Natural killer cell treated with Interleukin-12 subunit alpha and Interleukin-12 subunit beta and Interleukin-15 and Interleukin-18, amount 100 ng/mL, for 72 hours (primary cell): ENCODE measurements at regions not wholly inside any gene's neighbourhood (a gene's known extent, or its start where the extent isn't known, plus 50 kb on each side); places are given as distances from the start of the nearest gene placed in this dataset.
A peak's percentile ranks its signal among the peaks of the same experiment; 100 is the strongest.

Experiments used
- ATAC-seq, 2 donors: fragments of 150-1000 bp; cut with Tn5 transposase in 1 of 2; sonication (Bioruptor Pico), chemical (Tn5 transposase) in 1 of 2; 2 replicates each; pipeline ENCODE4 v1.10.0; 2021
- DNase-seq: peaks from one replicate; pipeline ENCODE4 v3.0.0; 2022; ENCODE audit warnings: low spot score
- H3K27ac Mint-ChIP-seq, 2 donors: 1 replicate in 1 of 2; 2 replicates in 1 of 2; pipeline ENCODE4 v1.8.0; 2022; ENCODE audit warnings: mixed read lengths in 2 of 2, mild to moderate bottlenecking in 1 of 2, moderate library complexity in 1 of 2
- H3K27me3 Mint-ChIP-seq, 2 donors: 1 replicate in 1 of 2; 2 replicates in 1 of 2; pipeline ENCODE4 v1.8.0; 2022; ENCODE audit warnings: mixed read lengths in 2 of 2
- H3K36me3 Mint-ChIP-seq: one replicate; pipeline ENCODE4 v1.8.0; 2022; ENCODE audit warnings: mixed read lengths
- H3K4me1 Mint-ChIP-seq, 2 donors: 1 replicate in 1 of 2; 2 replicates in 1 of 2; pipeline ENCODE4 v1.8.0; 2022; ENCODE audit warnings: low read depth in 2 of 2, mixed read lengths in 2 of 2, mild to moderate bottlenecking in 1 of 2
- H3K4me3 Mint-ChIP-seq: one replicate; pipeline ENCODE4 v1.8.0; 2022; ENCODE audit warnings: mixed read lengths
- H3K9me3 Mint-ChIP-seq: 2 replicates; pipeline ENCODE4 v1.8.0; 2022; ENCODE audit warnings: mixed read lengths

DNA sequence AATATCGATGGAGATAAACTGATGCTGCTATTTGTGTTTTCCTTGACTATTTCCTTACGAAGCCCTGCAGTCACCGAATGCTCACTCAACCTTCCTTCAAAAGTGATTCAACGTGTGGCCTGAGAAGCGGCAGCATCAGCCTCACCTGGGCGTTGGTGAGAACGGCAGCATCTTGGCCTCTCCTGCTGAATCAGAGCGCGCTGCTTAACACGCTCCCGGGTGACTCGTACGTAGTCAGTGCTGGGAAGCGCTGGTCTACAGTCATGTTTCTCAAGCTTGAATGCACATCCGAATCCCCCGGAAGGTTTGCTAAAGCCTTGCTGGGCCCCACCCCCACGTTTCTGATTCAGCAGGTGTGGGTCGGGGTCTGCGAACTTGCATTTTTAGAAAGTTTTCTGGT lies 214.1 kb upstream of the RREB1 start:
- ATAC-seq (no peak), DNase-seq (no peak)
- peaks cover 0 to 2% of the 10 kb centered on the region in 2 donors for H3K4me1 Mint-ChIP-seq

DNA sequence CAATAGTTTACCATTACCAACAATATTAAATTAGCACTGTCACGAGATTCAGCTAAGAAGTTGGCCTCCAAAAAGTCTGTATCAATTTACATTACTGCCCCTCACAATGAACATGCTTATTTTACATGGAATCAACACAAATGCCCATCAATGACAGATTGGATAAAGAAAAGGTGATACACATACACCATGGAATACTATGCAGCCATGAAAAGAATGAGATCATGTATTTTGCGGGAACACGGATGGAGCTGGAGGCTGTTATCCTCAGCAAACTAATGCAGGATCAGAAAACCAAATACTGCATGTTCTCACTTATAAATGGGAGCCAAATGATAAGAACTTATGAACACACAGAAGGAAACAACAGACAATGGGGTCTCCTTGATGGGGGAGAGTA lies 211.8 kb upstream of the RREB1 start:
- peaks cover 9 to 18% of the 10 kb centered on the region in 2 donors for H3K27me3 Mint-ChIP-seq
- peaks cover 0 to 2% of the 10 kb centered on the region in 2 donors for H3K4me1 Mint-ChIP-seq
- ATAC-seq, result no peak
- no peaks in the 10 kb centered on the region for H3K36me3 Mint-ChIP-seq
- H3K27ac Mint-ChIP-seq, result no peak overlapping the region
- no peak overlapping the region for H3K4me3 Mint-ChIP-seq
- H3K9me3 Mint-ChIP-seq, result no peaks in the 10 kb centered on the region
- DNase-seq, result no peak

More for the DNA sequence above, 214.1 kb upstream of the RREB1 start:
- Mint-ChIP-seq H3K36me3 (no peaks in the 10 kb centered on the region), H3K27me3 (peaks cover 4 to 11% of the 10 kb centered on the region in 2 donors), H3K4me3 (no peak overlapping the region), H3K27ac (no peak overlapping the region), H3K9me3 (no peaks in the 10 kb centered on the region)

DNA sequence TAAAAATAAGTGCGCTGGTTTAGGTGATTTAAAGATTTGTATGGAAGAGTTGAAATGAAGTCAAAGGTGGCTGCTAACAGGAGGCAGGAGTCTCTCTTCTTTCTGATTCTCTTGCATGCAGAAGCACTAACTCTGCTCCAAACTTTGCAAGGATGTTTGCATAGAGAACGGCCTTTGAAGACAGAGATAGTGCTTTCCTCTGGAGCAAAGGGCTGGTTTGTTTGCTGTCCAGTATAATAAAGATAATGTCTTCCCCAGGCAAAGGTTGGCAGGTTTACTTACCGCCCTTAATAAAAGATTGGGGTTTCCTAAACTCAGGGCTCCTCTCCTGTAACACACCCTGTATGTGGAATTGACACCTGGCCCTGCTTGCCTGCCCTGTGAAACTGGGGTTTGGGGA lies 210.6 kb upstream of the RREB1 start:
- Mint-ChIP-seq H3K9me3 (no peaks in the 10 kb centered on the region), H3K36me3 (no peaks in the 10 kb centered on the region), H3K27ac (no peak overlapping the region), H3K4me3 (no peak overlapping the region), H3K27me3 (peaks cover 9 to 25% of the 10 kb centered on the region in 2 donors), H3K4me1 (peaks cover 0 to 2% of the 10 kb centered on the region in 2 donors)
- ATAC-seq (no peak), DNase-seq (no peak)

DNA sequence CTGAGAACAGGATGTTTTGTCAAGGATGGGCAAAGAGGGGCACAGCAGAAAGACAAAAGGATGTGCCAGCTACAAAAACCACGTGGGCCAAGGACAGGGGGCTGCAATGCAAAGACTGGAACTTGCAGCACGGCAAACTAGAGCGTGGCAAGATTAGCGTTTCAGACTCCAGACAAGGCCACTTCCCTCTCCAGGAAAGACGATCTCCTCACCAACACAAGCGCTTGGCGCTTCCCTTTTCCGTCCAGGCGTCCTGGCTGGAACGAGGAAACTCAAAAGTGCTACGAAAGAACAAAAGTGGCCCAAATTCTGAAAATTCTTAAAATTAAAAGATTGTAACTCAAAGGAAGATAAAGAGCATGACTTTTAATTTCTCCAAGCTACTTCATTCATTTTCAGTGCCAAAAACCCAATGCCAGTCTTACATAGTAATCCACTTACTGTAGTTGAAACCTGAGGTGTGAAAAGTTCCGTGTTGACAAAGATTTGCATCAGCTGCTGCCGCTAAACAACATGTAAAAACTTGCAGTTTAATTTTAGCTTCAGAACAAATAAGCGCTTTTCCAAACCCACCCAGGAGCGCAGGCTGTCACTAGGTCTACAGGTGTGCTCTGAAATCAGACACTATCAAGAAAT lies 207.1 kb upstream of the RREB1 start:
- H3K36me3 Mint-ChIP-seq, result no peaks in the 10 kb centered on the region
- H3K27ac Mint-ChIP-seq, result no peak overlapping the region
- no peak for DNase-seq
- no peaks in the 10 kb centered on the region for H3K9me3 Mint-ChIP-seq
- H3K4me1 Mint-ChIP-seq, result no peaks in the 10 kb centered on the region
- no peak overlapping the region for H3K4me3 Mint-ChIP-seq
- peaks cover 12 to 36% of the 10 kb centered on the region in 2 donors for H3K27me3 Mint-ChIP-seq
- ATAC-seq, result no peak

DNA sequence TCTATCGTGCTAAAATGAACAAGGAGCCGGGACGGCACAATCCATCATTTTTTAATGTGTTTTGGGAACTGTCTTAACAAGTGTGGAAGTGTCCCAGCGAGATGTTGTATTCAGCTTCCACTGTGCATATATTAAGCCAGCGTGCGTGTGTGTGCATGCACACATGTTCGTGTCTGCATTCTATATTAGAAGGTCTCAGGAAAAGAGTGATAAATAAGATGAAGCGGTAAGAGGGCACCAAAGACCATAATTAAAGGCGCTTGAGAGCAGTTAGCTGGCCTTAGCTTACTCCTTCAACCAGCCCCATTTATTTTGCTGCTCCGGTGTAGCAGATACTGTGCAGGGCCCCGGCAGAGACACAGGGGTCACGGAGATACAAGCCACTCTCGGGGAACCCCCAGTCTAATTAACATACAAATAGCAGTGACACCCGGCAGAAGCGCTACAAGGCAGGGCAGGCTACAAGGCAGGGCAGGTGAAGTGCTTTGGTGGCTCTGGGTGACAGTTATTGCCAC lies 206.5 kb upstream of the RREB1 start:
- no peak overlapping the region for H3K27ac Mint-ChIP-seq
- H3K36me3 Mint-ChIP-seq, result no peaks in the 10 kb centered on the region
- H3K9me3 Mint-ChIP-seq, result no peaks in the 10 kb centered on the region
- DNase-seq, result no peak
- H3K27me3 Mint-ChIP-seq, result peaks cover 12 to 30% of the 10 kb centered on the region in 2 donors
- ATAC-seq, result no peak
- no peaks in the 10 kb centered on the region for H3K4me1 Mint-ChIP-seq
- H3K4me3 Mint-ChIP-seq, result no peak overlapping the region

DNA sequence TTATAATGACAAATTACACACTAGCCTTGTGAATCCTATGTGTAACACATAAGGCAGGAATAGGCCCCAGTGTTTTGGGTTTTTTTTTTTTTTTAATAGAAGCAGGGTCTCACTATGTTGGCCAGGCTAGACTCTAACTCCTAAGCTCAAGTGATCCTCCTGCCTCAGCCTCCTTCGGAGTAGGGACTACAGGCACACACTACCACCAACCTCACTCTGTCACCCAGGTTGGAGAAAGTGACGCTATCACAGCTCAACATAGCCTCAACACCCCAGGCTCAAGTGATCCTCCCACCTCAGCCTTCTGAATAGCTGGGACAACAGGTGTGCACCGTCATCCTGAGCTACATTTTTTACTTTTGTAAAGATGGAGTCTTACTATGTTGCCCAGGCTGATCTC lies 205.8 kb upstream of the RREB1 start:
- DNase-seq, result no peak
- H3K36me3 Mint-ChIP-seq, result no peaks in the 10 kb centered on the region
- no peaks in the 10 kb centered on the region for H3K4me1 Mint-ChIP-seq
- no peak overlapping the region for H3K4me3 Mint-ChIP-seq
- H3K27ac Mint-ChIP-seq, result no peak overlapping the region
- no peak for ATAC-seq
- no peaks in the 10 kb centered on the region for H3K9me3 Mint-ChIP-seq
- peaks cover 12 to 30% of the 10 kb centered on the region in 2 donors for H3K27me3 Mint-ChIP-seq

DNA sequence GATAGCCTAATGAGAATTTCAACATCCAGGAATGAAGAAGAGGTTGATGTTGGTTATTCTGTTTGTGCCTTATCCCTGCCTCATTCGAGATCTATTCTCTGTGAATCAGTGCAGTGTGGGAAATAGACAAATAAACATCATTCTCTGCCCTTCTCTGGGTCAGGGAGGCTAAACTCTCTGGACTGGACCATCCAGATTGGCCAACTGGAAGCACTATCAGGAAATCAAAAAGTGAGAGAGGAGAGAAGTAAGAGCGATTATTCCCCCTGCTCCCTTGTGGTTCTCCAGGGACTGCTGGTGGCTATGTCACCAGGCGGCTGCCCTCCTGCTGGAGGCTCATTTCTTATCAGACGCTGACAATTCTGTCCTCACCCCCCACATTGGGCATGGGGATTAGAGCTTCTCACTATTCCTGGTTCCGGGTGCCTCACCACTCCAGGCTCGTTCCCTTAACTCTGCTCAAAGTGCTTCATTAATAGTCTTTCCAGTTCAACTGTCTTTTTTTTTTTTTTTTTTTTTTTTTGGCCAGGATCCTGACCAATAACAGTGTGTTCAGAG lies 201.7 kb upstream of the RREB1 start:
- no peak overlapping the region for H3K27ac Mint-ChIP-seq
- H3K4me3 Mint-ChIP-seq, result no peak overlapping the region
- H3K27me3 Mint-ChIP-seq, result peaks cover 14 to 27% of the 10 kb centered on the region in 2 donors
- ATAC-seq (no peak), DNase-seq (no peak)
- H3K9me3 Mint-ChIP-seq, result no peaks in the 10 kb centered on the region
- H3K36me3 Mint-ChIP-seq, result no peaks in the 10 kb centered on the region
- H3K4me1 Mint-ChIP-seq, result peaks cover 0 to 3% of the 10 kb centered on the region in 2 donors

DNA sequence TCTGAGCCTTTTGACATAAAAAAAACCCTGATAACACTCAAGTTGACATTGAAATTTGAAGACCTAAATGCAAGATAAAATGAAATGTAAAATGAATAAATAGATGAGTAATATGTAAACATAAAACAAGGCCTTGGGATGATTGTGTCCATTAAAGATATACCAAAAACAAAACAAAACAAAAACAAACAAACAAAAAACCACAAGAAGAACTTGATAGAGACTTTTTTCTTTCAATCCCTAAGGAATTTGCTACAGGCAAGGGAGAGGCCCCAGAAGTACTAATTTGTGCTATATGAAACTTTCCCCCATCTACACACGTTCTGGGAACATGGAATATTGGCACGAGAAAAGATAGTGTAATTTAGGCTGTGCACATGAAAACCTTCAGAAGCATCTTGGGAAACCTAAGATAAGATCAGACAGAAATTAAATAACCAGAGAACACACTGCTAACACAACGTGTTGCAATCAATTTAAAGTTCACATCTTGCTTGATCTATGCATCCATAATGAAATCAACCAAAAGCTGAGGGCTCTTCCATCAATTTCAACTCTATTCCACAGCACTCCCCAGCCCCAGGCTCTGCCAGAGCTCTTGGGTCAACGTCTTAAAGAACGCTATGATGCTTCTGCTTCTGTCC lies 201.1 kb upstream of the RREB1 start:
- H3K4me3 Mint-ChIP-seq, result no peak overlapping the region
- no peaks in the 10 kb centered on the region for H3K9me3 Mint-ChIP-seq
- H3K27me3 Mint-ChIP-seq, result peaks cover 15 to 21% of the 10 kb centered on the region in 2 donors
- H3K4me1 Mint-ChIP-seq, result peaks cover 0 to 3% of the 10 kb centered on the region in 2 donors
- no peak overlapping the region for H3K27ac Mint-ChIP-seq
- H3K36me3 Mint-ChIP-seq, result no peaks in the 10 kb centered on the region
- DNase-seq, result no peak
- ATAC-seq, result no peak

DNA sequence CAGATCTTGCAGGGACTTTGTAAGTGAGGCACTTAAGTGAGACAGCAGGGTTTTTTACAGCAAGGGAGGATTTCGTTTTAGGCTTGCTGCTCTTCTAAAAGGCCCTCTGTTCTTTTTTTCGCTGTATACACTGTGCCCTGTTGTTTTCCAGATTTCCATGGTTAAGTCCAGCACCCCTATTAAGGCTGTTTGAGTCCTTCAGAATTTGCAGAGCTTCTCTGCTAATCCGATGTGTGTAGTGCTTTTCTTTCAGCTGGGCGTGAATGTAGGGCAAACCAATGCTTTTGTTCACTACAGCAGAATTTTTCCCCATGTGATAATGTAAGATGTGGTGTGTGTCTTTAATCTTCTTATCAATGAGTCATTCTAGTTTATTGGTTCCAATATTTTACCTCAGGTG lies 200.5 kb upstream of the RREB1 start:
- ATAC-seq, result no peak
- no peaks in the 10 kb centered on the region for H3K36me3 Mint-ChIP-seq
- DNase-seq, result no peak
- H3K9me3 Mint-ChIP-seq, result no peaks in the 10 kb centered on the region
- H3K27ac Mint-ChIP-seq, result no peak overlapping the region
- H3K4me3 Mint-ChIP-seq, result no peak overlapping the region
- H3K27me3 Mint-ChIP-seq, result peaks cover 17 to 21% of the 10 kb centered on the region in 2 donors
- peaks cover 0 to 3% of the 10 kb centered on the region in 2 donors for H3K4me1 Mint-ChIP-seq

DNA sequence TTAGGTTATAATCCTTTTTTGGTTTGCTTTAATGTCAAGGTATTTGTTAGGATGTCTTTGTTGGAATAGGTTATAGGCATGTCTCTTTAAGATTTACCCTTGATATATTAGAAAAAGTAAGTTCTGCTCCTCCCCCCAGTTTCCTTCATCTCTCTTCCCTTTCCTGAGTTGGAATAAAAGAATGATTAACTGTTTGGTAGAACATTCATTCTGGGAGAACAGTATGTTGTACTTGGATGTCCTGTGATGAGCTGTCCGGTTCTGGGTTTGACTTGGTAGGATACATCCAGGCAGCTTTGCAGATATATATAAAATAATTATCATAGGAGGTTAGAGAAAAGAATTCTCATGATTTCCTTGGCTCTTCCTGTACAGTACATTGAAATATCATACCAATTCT lies 199.6 kb upstream of the RREB1 start:
- ATAC-seq (no peak), DNase-seq (no peak)
- Mint-ChIP-seq H3K27me3 (peaks cover 17 to 20% of the 10 kb centered on the region in 2 donors), H3K4me3 (no peak overlapping the region), H3K36me3 (no peaks in the 10 kb centered on the region), H3K4me1 (peaks cover 0 to 3% of the 10 kb centered on the region in 2 donors), H3K27ac (no peak overlapping the region), H3K9me3 (no peaks in the 10 kb centered on the region)

DNA sequence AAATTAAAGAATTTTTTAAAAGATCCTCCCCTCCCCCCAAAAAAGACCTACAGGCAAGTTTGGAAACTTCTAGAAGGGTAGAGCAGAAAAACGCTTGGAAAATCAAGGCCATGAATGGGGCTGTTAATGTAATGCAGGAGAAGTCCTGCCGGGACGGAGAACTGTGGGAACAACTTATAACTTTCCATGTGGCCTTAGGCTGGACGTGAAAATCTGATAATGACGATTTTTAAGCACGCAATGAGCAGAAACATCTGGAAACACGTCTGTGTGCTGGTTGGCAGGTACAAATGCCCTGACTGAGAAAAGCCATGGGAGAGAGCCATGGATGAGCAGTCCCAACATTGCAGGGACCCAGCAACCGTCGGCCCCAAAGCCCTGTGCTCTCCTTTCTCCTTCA lies 198.7 kb upstream of the RREB1 start:
- DNase-seq (no peak), ATAC-seq (no peak)
- no peaks in the 10 kb centered on the region for H3K36me3 Mint-ChIP-seq
- H3K4me3 Mint-ChIP-seq, result no peak overlapping the region
- H3K27me3 Mint-ChIP-seq, result peaks cover 11 to 17% of the 10 kb centered on the region in 2 donors
- peaks cover 0 to 3% of the 10 kb centered on the region in 2 donors for H3K4me1 Mint-ChIP-seq
- H3K9me3 Mint-ChIP-seq, result no peaks in the 10 kb centered on the region
- no peak overlapping the region for H3K27ac Mint-ChIP-seq

DNA sequence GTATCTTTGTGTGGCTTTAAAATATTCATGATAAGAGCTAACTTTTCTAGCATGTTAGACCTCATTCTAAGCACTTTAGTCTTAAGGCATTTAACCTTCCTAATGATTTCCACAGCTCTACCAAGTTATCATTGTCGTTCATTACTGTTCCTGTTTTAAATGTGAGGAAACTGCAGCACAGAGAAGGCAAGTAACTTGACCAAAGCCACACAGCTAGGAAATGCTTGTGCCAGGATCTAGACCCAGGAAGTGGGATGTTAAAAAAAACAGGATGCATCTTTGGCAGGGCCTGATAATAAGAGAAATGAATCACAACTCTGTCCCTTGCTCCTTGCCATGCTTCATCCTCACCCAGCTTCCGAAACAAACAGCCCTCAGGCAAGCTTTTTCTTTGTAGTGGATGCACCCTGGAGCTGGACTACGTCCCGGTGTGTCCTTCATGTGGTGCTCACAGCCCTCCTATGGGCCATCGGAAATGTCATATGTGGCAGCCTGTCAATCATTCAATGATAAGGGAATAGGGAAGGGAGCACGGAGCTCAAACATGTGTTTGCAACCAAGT lies 196.9 kb upstream of the RREB1 start:
- ATAC-seq (no peak), DNase-seq (no peak)
- Mint-ChIP-seq H3K36me3 (no peaks in the 10 kb centered on the region), H3K4me1 (peaks cover 0 to 3% of the 10 kb centered on the region in 2 donors), H3K27me3 (peaks cover 6 to 12% of the 10 kb centered on the region in 2 donors), H3K9me3 (no peaks in the 10 kb centered on the region), H3K27ac (no peak overlapping the region), H3K4me3 (no peak overlapping the region)

DNA sequence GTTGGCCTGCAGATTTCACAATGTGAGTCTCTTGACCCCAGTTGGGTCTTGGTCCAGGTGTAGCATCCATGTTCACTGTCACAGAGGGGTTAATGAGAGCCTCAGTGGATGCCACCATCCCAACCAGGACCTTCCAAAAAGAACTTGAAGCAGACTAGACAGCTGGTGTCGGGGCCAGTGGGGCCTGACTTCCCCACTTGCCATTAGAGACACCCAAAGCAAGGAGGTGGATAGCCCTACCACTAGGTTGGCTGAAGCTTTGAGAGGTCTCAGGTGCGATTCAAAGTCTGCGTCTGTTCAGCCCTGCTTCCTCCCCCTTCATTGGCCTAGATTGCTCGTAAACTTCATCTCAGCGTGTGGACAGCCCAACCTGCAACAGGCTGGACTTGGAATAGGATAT lies 196.4 kb upstream of the RREB1 start:
- no peaks in the 10 kb centered on the region for H3K9me3 Mint-ChIP-seq
- no peak overlapping the region for H3K4me3 Mint-ChIP-seq
- H3K27me3 Mint-ChIP-seq, result peaks cover 6 to 10% of the 10 kb centered on the region in 2 donors
- peaks cover 0 to 8% of the 10 kb centered on the region in 2 donors for H3K4me1 Mint-ChIP-seq
- ATAC-seq, result peak in 1 of 2 donors; percentile 4
- no peak overlapping the region for H3K27ac Mint-ChIP-seq
- DNase-seq, result no peak
- H3K36me3 Mint-ChIP-seq, result no peaks in the 10 kb centered on the region
